Transverse colon (tissue), 4 donors: ENCODE measurements at regions not wholly inside any gene's neighbourhood (a gene's known extent, or its start where the extent isn't known, plus 50 kb on each side); places are given as distances from the start of the nearest gene placed in this dataset.

ENCODE experiments used
- POLR2A ChIP-seq: fragments of 450-650 bp; IDR thresholded peaks from one replicate; pipeline ENCODE4 v1.6.1; 2016; ENCODE audit warnings: antibody characterized with exemption, mild to moderate bottlenecking, moderate library complexity
- POLR2AphosphoS5 ChIP-seq, 3 donors: sonication (generic); formaldehyde crosslinking; IDR thresholded peaks; one replicate each; pipeline ENCODE4 v1.6.1; 2016; ENCODE audit warnings: antibody characterized with exemption in 3 of 3
- TF ChIP-seq, protein P1 (sequence below), 5 experiments: fragments of 200-600 bp in 3 of 5; fragments of 450-650 bp in 2 of 5; sonication (generic) in 3 of 5; IDR thresholded peaks; 1 replicate in 2 of 5; 2 replicates in 3 of 5; pipeline ENCODE4 v1.5.1; 2016 to 2017; ENCODE audit warnings: antibody characterized with exemption in 5 of 5, inconsistent platforms in 3 of 5, mild to moderate bottlenecking in 2 of 5, moderate library complexity in 1 of 5

DNA sequence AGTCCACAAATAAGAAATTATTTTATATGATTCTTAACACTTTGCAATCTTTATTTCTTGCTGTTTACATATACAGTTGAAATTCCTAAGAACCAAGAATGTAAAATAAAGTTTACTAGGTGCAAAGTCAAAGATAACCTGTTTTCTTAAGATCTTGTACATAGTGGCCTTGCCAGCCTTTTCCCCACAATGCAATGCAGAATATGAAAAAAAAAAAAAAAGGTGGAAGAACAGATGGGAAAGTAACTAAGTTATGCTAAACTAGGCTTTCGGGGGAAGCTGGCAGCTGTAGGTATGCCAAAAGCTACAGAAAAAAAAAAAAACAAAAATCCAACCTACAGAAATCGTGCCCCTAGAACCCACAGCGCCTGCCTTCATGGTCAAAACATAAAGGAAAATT is 1588.4 kb downstream of the STIM2 start:
- TF ChIP-seq POLR2A = no peak
- TF ChIP-seq, protein P1, sequence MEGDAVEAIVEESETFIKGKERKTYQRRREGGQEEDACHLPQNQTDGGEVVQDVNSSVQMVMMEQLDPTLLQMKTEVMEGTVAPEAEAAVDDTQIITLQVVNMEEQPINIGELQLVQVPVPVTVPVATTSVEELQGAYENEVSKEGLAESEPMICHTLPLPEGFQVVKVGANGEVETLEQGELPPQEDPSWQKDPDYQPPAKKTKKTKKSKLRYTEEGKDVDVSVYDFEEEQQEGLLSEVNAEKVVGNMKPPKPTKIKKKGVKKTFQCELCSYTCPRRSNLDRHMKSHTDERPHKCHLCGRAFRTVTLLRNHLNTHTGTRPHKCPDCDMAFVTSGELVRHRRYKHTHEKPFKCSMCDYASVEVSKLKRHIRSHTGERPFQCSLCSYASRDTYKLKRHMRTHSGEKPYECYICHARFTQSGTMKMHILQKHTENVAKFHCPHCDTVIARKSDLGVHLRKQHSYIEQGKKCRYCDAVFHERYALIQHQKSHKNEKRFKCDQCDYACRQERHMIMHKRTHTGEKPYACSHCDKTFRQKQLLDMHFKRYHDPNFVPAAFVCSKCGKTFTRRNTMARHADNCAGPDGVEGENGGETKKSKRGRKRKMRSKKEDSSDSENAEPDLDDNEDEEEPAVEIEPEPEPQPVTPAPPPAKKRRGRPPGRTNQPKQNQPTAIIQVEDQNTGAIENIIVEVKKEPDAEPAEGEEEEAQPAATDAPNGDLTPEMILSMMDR (IDR thresholded peaks at IDR 0.05) = no peak
- TF ChIP-seq POLR2AphosphoS5 (IDR thresholded peaks at IDR 0.05) = no peak
